Small intestine (tissue), 7 donors: ENCODE measurements at regions not wholly inside any gene's neighbourhood (a gene's known extent, or its start where the extent isn't known, plus 50 kb on each side); places are given as distances from the start of the nearest gene placed in this dataset.

ENCODE experiments used
- DNase-seq, 2 donors: peaks; one replicate each; pipeline versions ENCODE4 v3.0.0 to v3.0.0-alpha.2; 2013
- FAIRE-seq: peaks from 2 replicates; lab custom pipeline; 2012; peaks lifted over from hg19 to GRCh38; lab: Jason Lieb, UNC
- H3K27ac ChIP-seq, 3 donors: one replicate each; pipeline ENCODE4 v1.5.1; 2013; ENCODE audit warnings: low read length in 2 of 3, mild to moderate bottlenecking in 2 of 3, control low read depth in 1 of 3, inconsistent platforms in 1 of 3, low read depth in 1 of 3, moderate library complexity in 1 of 3
- H3K27me3 ChIP-seq, 3 donors: one replicate each; pipeline ENCODE4 v1.6.1; 2013; ENCODE audit warnings: low read length in 3 of 3, inconsistent platforms in 1 of 3; ENCODE audit not compliant: control insufficient read depth in 3 of 3, insufficient read depth in 3 of 3
- H3K36me3 ChIP-seq, 3 donors: one replicate each; pipeline ENCODE4 v1.6.1; 2013; ENCODE audit warnings: low read length in 3 of 3, inconsistent platforms in 1 of 3, low read depth in 1 of 3, mild to moderate bottlenecking in 1 of 3, moderate library complexity in 1 of 3; ENCODE audit not compliant: control insufficient read depth in 3 of 3, insufficient read depth in 2 of 3
- H3K4me1 ChIP-seq, 3 donors: one replicate each; pipeline ENCODE4 v1.6.1; 2013; ENCODE audit warnings: low read length in 2 of 3, inconsistent platforms in 1 of 3, low read depth in 1 of 3, mild to moderate bottlenecking in 1 of 3, moderate library complexity in 1 of 3; ENCODE audit not compliant: control insufficient read depth in 3 of 3, insufficient read depth in 2 of 3
- H3K4me3 ChIP-seq, 3 donors: one replicate each; pipeline ENCODE4 v1.5.1; 2013; ENCODE audit warnings: low read length in 3 of 3, control low read depth in 1 of 3, inconsistent platforms in 1 of 3, low read depth in 1 of 3, mild to moderate bottlenecking in 1 of 3, moderate library complexity in 1 of 3
- H3K9me3 ChIP-seq, 2 donors: one replicate each; pipeline ENCODE4 v1.6.1; 2013; ENCODE audit warnings: low read depth in 1 of 2, low read length in 1 of 2; ENCODE audit not compliant: control insufficient read depth in 2 of 2, insufficient read depth in 1 of 2
- WGBS, 3 donors: extraction: QIAGEN DNeasy Blood & Tissue Kit; methylation state at CpG; one replicate each; pipeline ENCODE4 v1.1.7; 2013; 5-methylcytosine and 5-hydroxymethylcytosine counted together
- donor health status: healthy with polysubstance abuse.
- donor health status: control.
- donor health status: control.
- donor health status: Bipolar disorder and iron deficiency.
- donor health status: healthy.

GRCh38 chr5:103354446-103354845 lies 95.9 kb downstream of the MACIR start:
- H3K9me3 ChIP-seq = no peaks in the 10 kb centered on the region
- H3K4me1 ChIP-seq = no peaks in the 10 kb centered on the region
- no peaks in the 10 kb centered on the region for H3K36me3 ChIP-seq
- H3K27me3 ChIP-seq = no peaks in the 10 kb centered on the region
- FAIRE-seq (no peak), DNase-seq (no peak)
- H3K27ac ChIP-seq = no peak overlapping the region
- 79 to 91% (median 86%) methylated on average over 4 of the region's 4 CpGs for WGBS, 3 donors
- H3K4me3 ChIP-seq = no peak overlapping the region

- no peaks in the 10 kb centered on the region for H3K36me3 ChIP-seq
- FAIRE-seq (no peak), DNase-seq (peak in 1 of 2 donors; percentile 6)
- H3K4me3 ChIP-seq = no peak overlapping the region
- no peaks in the 10 kb centered on the region for H3K27me3 ChIP-seq
- WGBS, 3 donors = 86 to 93% (median 91%) methylated on average over 1 of the region's 1 CpG
- H3K27ac ChIP-seq = no peak overlapping the region
- no peaks in the 10 kb centered on the region for H3K9me3 ChIP-seq
- H3K4me1 ChIP-seq = no peaks in the 10 kb centered on the region
Measured at GRCh38 chr5:103353581-103353980, 95.0 kb downstream of the MACIR start.

- WGBS, 3 donors = 80 to 83% (median 80%) methylated on average over 4 of the region's 4 CpGs
- no peak overlapping the region for H3K27ac ChIP-seq
- DNase-seq = peak in 1 of 2 donors; percentile 6
- no peaks in the 10 kb centered on the region for H3K36me3 ChIP-seq
- no peak overlapping the region for H3K4me3 ChIP-seq
- no peaks in the 10 kb centered on the region for H3K27me3 ChIP-seq
- H3K9me3 ChIP-seq = no peaks in the 10 kb centered on the region
- no peaks in the 10 kb centered on the region for H3K4me1 ChIP-seq
- FAIRE-seq = no peak
Measured at GRCh38 chr5:103347716-103348423, 89.3 kb downstream of the MACIR start.

- 73 to 88% (median 88%) methylated on average over 11 of the region's 11 CpGs for WGBS, 3 donors
- H3K4me3 ChIP-seq = no peak overlapping the region
- DNase-seq = no peak
- H3K4me1 ChIP-seq = no peaks in the 10 kb centered on the region
- no peak overlapping the region for H3K27ac ChIP-seq
- no peak for FAIRE-seq
- H3K27me3 ChIP-seq = no peaks in the 10 kb centered on the region
- no peaks in the 10 kb centered on the region for H3K36me3 ChIP-seq
- H3K9me3 ChIP-seq = no peaks in the 10 kb centered on the region
Measured at GRCh38 chr5:103346162-103346748, 87.7 kb downstream of the MACIR start.

GRCh38 chr5:103345461-103345860 lies 86.9 kb downstream of the MACIR start:
- Histone ChIP-seq H3K27ac (no peak overlapping the region), H3K9me3 (no peaks in the 10 kb centered on the region), H3K27me3 (no peaks in the 10 kb centered on the region), H3K4me1 (no peaks in the 10 kb centered on the region), H3K4me3 (no peak overlapping the region), H3K36me3 (no peaks in the 10 kb centered on the region)
- DNase-seq (no peak), FAIRE-seq (no peak)
- 70 to 90% (median 79%) methylated on average over 3 of the region's 3 CpGs for WGBS, 3 donors

GRCh38 chr5:103340717-103341388 lies 82.3 kb downstream of the MACIR start:
- FAIRE-seq (no peak), DNase-seq (no peak)
- Histone ChIP-seq H3K9me3 (no peaks in the 10 kb centered on the region), H3K27ac (no peak overlapping the region), H3K4me3 (no peak overlapping the region), H3K36me3 (no peaks in the 10 kb centered on the region), H3K4me1 (no peaks in the 10 kb centered on the region), H3K27me3 (no peaks in the 10 kb centered on the region)
- 57 to 87% (median 60%) methylated on average over 5 of the region's 5 CpGs for WGBS, 3 donors

- H3K27ac ChIP-seq = no peak overlapping the region
- no peaks in the 10 kb centered on the region for H3K27me3 ChIP-seq
- H3K36me3 ChIP-seq = no peaks in the 10 kb centered on the region
- FAIRE-seq (no peak), DNase-seq (no peak)
- H3K4me3 ChIP-seq = no peak overlapping the region
- no peaks in the 10 kb centered on the region for H3K4me1 ChIP-seq
- WGBS, 3 donors = 82 to 91% (median 85%) methylated on average over 2 of the region's 2 CpGs
- no peaks in the 10 kb centered on the region for H3K9me3 ChIP-seq
Measured at GRCh38 chr5:103340132-103340531, 81.6 kb downstream of the MACIR start.

GRCh38 chr5:103336941-103337340 lies 78.4 kb downstream of the MACIR start:
- WGBS, 3 donors = 77 to 79% (median 77%) methylated on average over 2 of the region's 2 CpGs
- H3K4me3 ChIP-seq = no peak overlapping the region
- no peak for DNase-seq
- no peaks in the 10 kb centered on the region for H3K27me3 ChIP-seq
- no peak for FAIRE-seq
- no peak overlapping the region for H3K27ac ChIP-seq
- H3K4me1 ChIP-seq = no peaks in the 10 kb centered on the region
- H3K9me3 ChIP-seq = no peaks in the 10 kb centered on the region
- H3K36me3 ChIP-seq = no peaks in the 10 kb centered on the region
